SK-N-SH (cell line): ENCODE measurements at regions not wholly inside any gene's neighbourhood (a gene's known extent, or its start where the extent isn't known, plus 50 kb on each side); places are given as distances from the start of the nearest gene placed in this dataset.

ENCODE experiments used
- CTCF ChIA-PET: fragments of 300-600, 350-600 bp; formaldehyde crosslinking; extraction: SDS; loops from one replicate; lab custom pipeline; 2021; lab: Yijun Ruan, JAX
- POLR2A ChIA-PET: fragments of 350-600 bp; sonication (Branson Sonifier 250); formaldehyde crosslinking; extraction: SDS; loops from one replicate; lab custom pipeline; 2020; ENCODE audit warnings: antibody characterized with exemption, inconsistent platforms; lab: Yijun Ruan, JAX
- DNase-seq: peaks from one replicate; pipeline ENCODE4 v3.0.0; 2012
- H2AFZ ChIP-seq: fragments of 200-600 bp; sonication (generic); 2 replicates; pipeline ENCODE4 v1.8.1; 2016; ENCODE audit warnings: antibody characterized with exemption, mild to moderate bottlenecking, low read depth
- H3F3A ChIP-seq: fragments of 200-600 bp; sonication (generic); replicated peaks from 2 replicates; pipeline ENCODE3; 2016; ENCODE audit warnings: antibody characterized with exemption, mild to moderate bottlenecking; ENCODE audit not compliant: insufficient read depth
- H3K27ac ChIP-seq, 2 experiments: fragments of 200-500 bp in 1 of 2; fragments of 200-600 bp in 1 of 2; sonication (Bioruptor generic) in 1 of 2; sonication (generic), shearing (Covaris generic) in 1 of 2; 2 replicates each; pipeline versions ENCODE4 v1.5.1 to v1.6.1; 2014 to 2016; ENCODE audit warnings: low read depth in 2 of 2, inconsistent platforms in 1 of 2, low read length in 1 of 2, mild to moderate bottlenecking in 1 of 2, mixed read lengths in 1 of 2
- H3K27me3 ChIP-seq: fragments of 200-600 bp; sonication (generic), shearing (Covaris generic); 2 replicates; pipeline ENCODE4 v1.6.1; 2016; ENCODE audit warnings: mixed run types; ENCODE audit not compliant: insufficient read depth
- H3K36me3 ChIP-seq, 2 experiments: fragments of 200-500 bp in 1 of 2; fragments of 200-600 bp in 1 of 2; sonication (Bioruptor generic) in 1 of 2; sonication (generic) in 1 of 2; replicated peaks in 1 of 2; 2 replicates each; pipeline versions ENCODE3 to v1.5.1; 2014 to 2016; ENCODE audit warnings: low read length in 1 of 2, mild to moderate bottlenecking in 1 of 2; ENCODE audit not compliant: insufficient read depth in 2 of 2, control insufficient read depth in 1 of 2
- H3K4me1 ChIP-seq, 2 experiments: fragments of 200-500 bp in 1 of 2; fragments of 200-600 bp in 1 of 2; sonication (Bioruptor generic) in 1 of 2; sonication (generic), shearing (Covaris generic) in 1 of 2; 2 replicates each; pipeline versions ENCODE4 v1.5.1 to v1.6.1; 2014 to 2016; ENCODE audit warnings: low read depth in 1 of 2, low read length in 1 of 2, mixed run types in 1 of 2; ENCODE audit not compliant: insufficient read depth in 2 of 2, control insufficient read depth in 1 of 2
- H3K4me2 ChIP-seq: fragments of 200-600 bp; sonication (generic), shearing (Covaris generic); 2 replicates; pipeline ENCODE4 v1.6.1; 2017; ENCODE audit warnings: mixed run types
- H3K4me3 ChIP-seq, 2 experiments: fragments of 200-500 bp in 1 of 2; fragments of 200-600 bp in 1 of 2; sonication (Bioruptor generic) in 1 of 2; sonication (generic), shearing (Covaris generic) in 1 of 2; 2 replicates each; pipeline versions ENCODE4 v1.5.1 to v1.8.1; 2014 to 2016; ENCODE audit warnings: low read depth in 2 of 2, inconsistent platforms in 1 of 2, low read length in 1 of 2, mild to moderate bottlenecking in 1 of 2, mixed read lengths in 1 of 2, moderate library complexity in 1 of 2
- H3K79me2 ChIP-seq: fragments of 200-600 bp; sonication (generic); 2 replicates; pipeline ENCODE4 v1.8.1; 2017; ENCODE audit warnings: mild to moderate bottlenecking; ENCODE audit not compliant: insufficient read depth
- H3K9ac ChIP-seq: fragments of 200-600 bp; sonication (generic); 2 replicates; pipeline ENCODE4 v1.6.1; 2017; ENCODE audit warnings: mixed run types
- H3K9me2 ChIP-seq: fragments of 200-600 bp; sonication (generic); 2 replicates; pipeline ENCODE4 v1.6.1; 2017; ENCODE audit warnings: mixed run types
- H3K9me3 ChIP-seq: fragments of 200-600 bp; sonication (generic); 2 replicates; pipeline ENCODE4 v1.6.1; 2017; ENCODE audit warnings: mixed run types, mild to moderate bottlenecking, moderate library complexity
- H4K20me1 ChIP-seq: fragments of 200-600 bp; sonication (generic); 2 replicates; pipeline ENCODE4 v1.6.1; 2017; ENCODE audit warnings: mild to moderate bottlenecking, mixed run types; ENCODE audit not compliant: insufficient read depth
- GABPA ChIP-seq: IDR thresholded peaks from 2 replicates; pipeline ENCODE4 v1.4.0; 2012; ENCODE audit warnings: low read depth, mild to moderate bottlenecking
- JUND ChIP-seq: IDR thresholded peaks from 2 replicates; pipeline ENCODE4 v1.4.0; 2012
- MXI1 ChIP-seq: IDR thresholded peaks from 2 replicates; pipeline ENCODE4 v1.6.1; 2012; ENCODE audit warnings: mild to moderate bottlenecking, low read depth, low read length, improper control_type of control experiment
- USF2 ChIP-seq: fragments of 150-350 bp; IDR thresholded peaks from 2 replicates; pipeline ENCODE4 v1.6.1; 2017; ENCODE audit warnings: antibody characterized with exemption, low read length, low read depth, borderline replicate concordance
- ZBTB33 ChIP-seq: IDR thresholded peaks from 2 replicates; pipeline ENCODE4 v1.4.0; 2012; ENCODE audit warnings: low read depth, borderline replicate concordance
- WGBS: methylation state at CpG from one replicate; pipeline ENCODE4 v1.1.6; 2017; ENCODE audit warnings: low lambda C conversion rate; 5-methylcytosine and 5-hydroxymethylcytosine counted together

GRCh38 chr3:194046995-194047645 is 88.8 kb upstream of the HES1 start:
- H3K79me2 ChIP-seq = no peaks in the 10 kb centered on the region
- ChIA-PET CTCF (interaction anchor here (1.5 kb wide), 1 partner anchor 381 kb away, joined by 3 read pairs; no protein-coding TSS in a partner anchor), POLR2A (no interaction called here)
- H3K9me2 ChIP-seq = no peaks in the 10 kb centered on the region
- no peak overlapping the region for H3K9ac ChIP-seq
- no peak for TF ChIP-seq GABPA
- peak; percentile 87 for TF ChIP-seq MXI1
- H3K4me3 ChIP-seq = no peak overlapping the region
- H4K20me1 ChIP-seq = no peaks in the 10 kb centered on the region
- H3K27me3 ChIP-seq = no peaks in the 10 kb centered on the region
- H3F3A ChIP-seq = no peaks in the 10 kb centered on the region
- H3K4me1 ChIP-seq = peaks cover 0 to 8% of the 10 kb centered on the region in 2 experiments; a peak in 1 of 4 replicates
- no peaks in the 10 kb centered on the region for H3K36me3 ChIP-seq
- no peaks in the 10 kb centered on the region for H3K9me3 ChIP-seq
- H3K27ac ChIP-seq = no peak overlapping the region
- DNase-seq = peak; percentile 38
- H3K4me2 ChIP-seq = no peak overlapping the region
- H2AFZ ChIP-seq = no peak overlapping the region
- WGBS = 29% methylated on average over 4 of the region's 4 CpGs

GRCh38 chr3:194049394-194049793 is 86.6 kb upstream of the HES1 start:
- ChIA-PET CTCF (interaction anchor here (1.3 kb wide), 2 partner anchors 9 to 266 kb away, joined by 3 to 4 read pairs; no protein-coding TSS in a partner anchor), POLR2A (no interaction called here)
- TF ChIP-seq GABPA = no peak
- TF ChIP-seq JUND = no peak
- Histone ChIP-seq H3K4me3 (no peak overlapping the region), H3K4me1 (peaks cover 0 to 8% of the 10 kb centered on the region in 2 experiments; a peak in 1 of 4 replicates), H3K27ac (no peak overlapping the region), H3K9me2 (no peaks in the 10 kb centered on the region), H3K9me3 (no peaks in the 10 kb centered on the region), H2AFZ (no peak overlapping the region), H3K36me3 (no peaks in the 10 kb centered on the region), H3F3A (no peaks in the 10 kb centered on the region), H3K27me3 (no peaks in the 10 kb centered on the region), H4K20me1 (no peaks in the 10 kb centered on the region), H3K79me2 (no peaks in the 10 kb centered on the region), H3K9ac (no peak overlapping the region), H3K4me2 (no peak overlapping the region)
- 73% methylated on average over 1 of the region's 1 CpG for whole genome bisulfite sequencing
- no peak for DNase-seq

GRCh38 chr3:194050782-194051320 is 85.1 kb upstream of the HES1 start:
- POLR2A ChIA-PET = no interaction called here
- DNase-seq = no peak
- CTCF ChIA-PET = no interaction called here

More at GRCh38 chr3:194050782-194051320, 85.1 kb upstream of the HES1 start:
- WGBS = 53% methylated on average over 1 of the region's 1 CpG
- H3K27me3 ChIP-seq = no peaks in the 10 kb centered on the region
- H3K4me2 ChIP-seq = no peak overlapping the region
- H3K9me2 ChIP-seq = no peaks in the 10 kb centered on the region
- no peak overlapping the region for H3K27ac ChIP-seq
- H4K20me1 ChIP-seq = no peaks in the 10 kb centered on the region
- no peak overlapping the region for H2AFZ ChIP-seq
- TF ChIP-seq USF2 = no peak
- TF ChIP-seq ZBTB33 = no peak
- no peaks in the 10 kb centered on the region for H3K9me3 ChIP-seq
- H3K36me3 ChIP-seq = no peaks in the 10 kb centered on the region
- peaks cover 0 to 8% of the 10 kb centered on the region in 2 experiments; a peak in 1 of 4 replicates for H3K4me1 ChIP-seq
- H3F3A ChIP-seq = no peaks in the 10 kb centered on the region
- no peaks in the 10 kb centered on the region for H3K79me2 ChIP-seq
- H3K9ac ChIP-seq = no peak overlapping the region
- H3K4me3 ChIP-seq = no peak overlapping the region
